Uterus (tissue), 3 donors: ENCODE measurements at regions not wholly inside any gene's neighbourhood (a gene's known extent, or its start where the extent isn't known, plus 50 kb on each side); places are given as distances from the start of the nearest gene placed in this dataset.

ENCODE experiments used
- DNase-seq, 2 donors: peaks; one replicate each; pipeline ENCODE4 v3.0.0-alpha.2; 2019 to 2020
- H3K27ac ChIP-seq, 2 donors: fragments of 200-600 bp; sonication (generic); 1 replicate in 1 of 2; 2 replicates in 1 of 2; pipeline ENCODE4 v1.5.1; 2016 to 2018
- H3K27me3 ChIP-seq, 2 donors: fragments of 200-600 bp; sonication (generic); one replicate each; pipeline ENCODE4 v1.5.1; 2018 to 2019; ENCODE audit warnings: control low read depth in 1 of 2
- H3K36me3 ChIP-seq, 2 donors: fragments of 200-600 bp; sonication (generic); one replicate each; pipeline ENCODE4 v1.5.1; 2019; ENCODE audit warnings: control low read depth in 1 of 2
- H3K4me1 ChIP-seq, 2 donors: fragments of 200-600 bp; sonication (generic); one replicate each; pipeline ENCODE4 v1.5.1; 2018 to 2019; ENCODE audit warnings: control low read depth in 1 of 2
- H3K4me3 ChIP-seq, 2 donors: fragments of 200-600 bp; sonication (generic); 1 replicate in 1 of 2; 2 replicates in 1 of 2; pipeline ENCODE4 v1.5.1; 2018 to 2019; ENCODE audit warnings: mild to moderate bottlenecking in 1 of 2
- H3K9me3 ChIP-seq, 2 donors: fragments of 200-600 bp; sonication (generic); one replicate each; pipeline ENCODE4 v1.5.1; 2019; ENCODE audit warnings: control low read depth in 1 of 2
- CTCF ChIP-seq, 4 experiments: fragments of 200-600 bp in 2 of 4; fragments of 450-650 bp in 2 of 4; sonication (generic) in 2 of 4; IDR thresholded peaks; one replicate each; pipeline ENCODE4 v1.5.1; 2016 to 2019; ENCODE audit warnings: antibody characterized with exemption in 4 of 4, mild to moderate bottlenecking in 2 of 4, moderate library complexity in 1 of 4
- POLR2A ChIP-seq, 2 donors: fragments of 450-650 bp; IDR thresholded peaks; one replicate each; pipeline ENCODE4 v1.6.1; 2016; ENCODE audit warnings: antibody characterized with exemption in 2 of 2, mild to moderate bottlenecking in 1 of 2, moderate library complexity in 1 of 2
- intact Hi-C: fragments of 100-400 bp; cut with DNase I; formaldehyde crosslinking; loops from one replicate; pipeline ENCODE4 v1.15.1; 2023; ENCODE audit warnings: low total_unique reads
- donor health status: DM: yes; HTN: yes; CAD: no.

- no peaks in the 10 kb centered on the region for H3K4me1 ChIP-seq
- TF ChIP-seq POLR2A (IDR thresholded peaks at IDR 0.05) = no peak
- TF ChIP-seq CTCF (IDR thresholded peaks at IDR 0.05) = no peak
- DNase-seq = no peak
- H3K27me3 ChIP-seq = no peaks in the 10 kb centered on the region
- no peaks in the 10 kb centered on the region for H3K9me3 ChIP-seq
- H3K36me3 ChIP-seq = no peaks in the 10 kb centered on the region
- intact Hi-C loops = no loop called here
- no peak overlapping the region for H3K4me3 ChIP-seq
- no peak overlapping the region for H3K27ac ChIP-seq
These were observed 241.0 kb upstream of the KIF2A start for GRCh38 chr5:62065050-62065449.

- H3K9me3 ChIP-seq = no peaks in the 10 kb centered on the region
- TF ChIP-seq POLR2A (IDR thresholded peaks at IDR 0.05) = no peak
- no peak for TF ChIP-seq CTCF (IDR thresholded peaks at IDR 0.05)
- no peaks in the 10 kb centered on the region for H3K36me3 ChIP-seq
- no peaks in the 10 kb centered on the region for H3K4me1 ChIP-seq
- no peak for DNase-seq
- no peak overlapping the region for H3K4me3 ChIP-seq
- no peaks in the 10 kb centered on the region for H3K27me3 ChIP-seq
- intact Hi-C loops = no loop called here
- no peak overlapping the region for H3K27ac ChIP-seq
These were observed 239.2 kb upstream of the KIF2A start for GRCh38 chr5:62066761-62067277.

GRCh38 chr5:62068554-62068953 lies 237.5 kb upstream of the KIF2A start:
- intact Hi-C loops = no loop called here
- TF ChIP-seq POLR2A (IDR thresholded peaks at IDR 0.05) (no peak), CTCF (IDR thresholded peaks at IDR 0.05) (no peak)

GRCh38 chr5:62077387-62077786 lies 228.6 kb upstream of the KIF2A start:
- Histone ChIP-seq H3K4me3 (no peak overlapping the region), H3K36me3 (no peaks in the 10 kb centered on the region), H3K4me1 (no peaks in the 10 kb centered on the region), H3K9me3 (no peaks in the 10 kb centered on the region), H3K27me3 (no peaks in the 10 kb centered on the region), H3K27ac (no peak overlapping the region)
- TF ChIP-seq POLR2A (IDR thresholded peaks at IDR 0.05) = no peak
- TF ChIP-seq CTCF (IDR thresholded peaks at IDR 0.05) = no peak
- no peak for DNase-seq
- intact Hi-C loops = no loop called here

More at GRCh38 chr5:62068554-62068953, 237.5 kb upstream of the KIF2A start:
- H3K36me3 ChIP-seq = no peaks in the 10 kb centered on the region
- DNase-seq = no peak
- H3K27ac ChIP-seq = no peak overlapping the region
- no peaks in the 10 kb centered on the region for H3K4me1 ChIP-seq
- H3K4me3 ChIP-seq = no peak overlapping the region
- H3K27me3 ChIP-seq = no peaks in the 10 kb centered on the region
- no peaks in the 10 kb centered on the region for H3K9me3 ChIP-seq

- Histone ChIP-seq H3K27me3 (no peaks in the 10 kb centered on the region), H3K27ac (no peak overlapping the region), H3K36me3 (no peaks in the 10 kb centered on the region), H3K9me3 (no peaks in the 10 kb centered on the region), H3K4me3 (no peak overlapping the region), H3K4me1 (no peaks in the 10 kb centered on the region)
- TF ChIP-seq POLR2A (IDR thresholded peaks at IDR 0.05) = no peak
- TF ChIP-seq CTCF (IDR thresholded peaks at IDR 0.05) = no peak
- no peak for DNase-seq
- intact Hi-C loops = no loop called here
These were observed 228.0 kb upstream of the KIF2A start for GRCh38 chr5:62077823-62078550.
